DMS53 treated with DMSO at 0.1 percent for 48 hours (cell line): ENCODE measurements at regions not wholly inside any gene's neighbourhood (a gene's known extent, or its start where the extent isn't known, plus 50 kb on each side); places are given as distances from the start of the nearest gene placed in this dataset.
A peak's percentile ranks its signal among the peaks of the same experiment; 100 is the strongest.

Source experiments
- DNase-seq: peaks from one replicate; lab custom pipeline; 2025; ENCODE audit not compliant: unreplicated experiment; lab: John Stamatoyannopoulos, UW

DNA sequence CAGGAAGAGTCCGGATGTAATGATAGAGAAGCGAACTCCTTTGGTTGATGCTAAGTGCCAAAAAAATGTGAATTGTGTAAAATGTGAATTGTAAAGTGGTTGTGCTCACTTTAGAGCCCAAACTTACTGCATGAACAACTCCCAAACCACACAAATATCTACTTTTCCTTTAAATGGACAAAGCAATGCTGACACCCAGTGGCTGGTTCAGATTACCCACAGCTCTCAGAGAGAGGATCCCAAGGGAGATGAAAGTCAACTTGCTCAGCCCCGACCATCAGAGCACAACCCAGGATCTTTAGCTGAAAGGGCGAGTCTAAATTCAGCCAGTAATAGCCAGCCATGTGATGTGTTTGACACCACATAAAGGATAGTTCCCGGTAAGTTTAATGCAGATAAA lies 133.7 kb downstream of the NMUR2 start:
- DNase-seq: peak; percentile 69

DNA sequence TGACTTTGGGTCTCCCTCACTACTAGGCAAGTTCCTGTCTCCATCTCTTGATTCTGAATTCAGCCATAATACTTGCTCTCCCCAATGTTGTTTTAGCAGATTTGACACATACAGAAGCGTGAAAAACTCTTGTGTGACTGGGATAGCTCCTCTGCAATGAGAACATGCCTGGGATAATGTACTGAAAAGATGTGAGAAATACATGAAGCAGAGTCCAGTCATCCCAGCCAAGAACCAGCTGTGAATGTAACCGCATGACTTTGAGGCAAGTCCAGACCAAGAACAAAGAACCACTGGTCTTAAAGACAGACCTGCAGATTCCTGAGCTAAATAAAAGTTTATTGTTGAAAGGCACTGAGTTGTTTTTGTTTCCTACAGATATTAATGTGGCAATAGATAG lies 135.0 kb downstream of the NMUR2 start:
- no peak for DNase-seq

DNA sequence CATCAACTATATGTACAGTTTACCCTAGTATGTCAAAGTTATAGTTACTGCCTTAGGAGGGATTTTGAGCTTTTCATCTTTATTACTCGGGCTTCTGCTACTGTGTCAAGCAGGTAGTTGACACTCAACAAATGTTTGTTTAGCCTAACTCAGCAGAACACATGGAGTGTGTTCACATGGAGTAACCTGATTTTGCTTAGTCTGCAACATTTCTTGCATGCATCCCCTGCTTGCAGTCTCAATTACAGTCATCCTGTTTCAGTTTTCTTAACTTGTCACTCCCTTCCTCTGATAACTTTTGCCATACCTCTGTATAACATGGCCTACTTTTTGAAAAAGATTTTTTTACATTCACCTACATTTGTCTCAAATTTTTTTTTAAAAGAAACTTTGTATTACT lies 135.5 kb downstream of the NMUR2 start:
- DNase-seq: no peak

DNA sequence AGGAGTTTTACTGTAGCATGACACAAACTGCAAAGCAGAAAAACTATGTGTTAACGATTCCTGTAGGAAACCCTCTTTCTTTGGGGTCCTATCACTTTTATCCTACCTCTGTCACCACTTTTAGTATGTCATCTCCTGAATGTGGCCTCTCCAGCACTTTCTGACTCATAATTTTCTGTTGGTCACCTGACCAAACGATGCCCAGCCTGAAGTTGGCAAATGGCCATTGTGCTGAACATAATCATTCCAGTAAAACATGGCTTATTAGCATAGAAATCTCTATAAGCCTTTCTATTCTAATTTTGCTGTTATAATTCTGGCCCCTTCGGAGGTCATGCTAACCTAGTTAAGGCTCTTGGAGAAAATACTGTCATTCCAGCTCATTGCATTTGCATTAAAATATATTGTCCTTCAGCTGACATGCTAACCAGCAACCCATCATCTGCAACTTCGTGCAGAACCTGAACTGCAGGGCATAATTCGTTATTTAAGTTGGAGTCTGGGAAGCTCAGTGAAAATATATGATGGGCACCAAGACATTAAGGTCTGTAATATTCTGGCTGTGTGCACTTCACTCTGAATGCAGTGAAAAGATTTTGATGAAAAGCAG lies 140.3 kb downstream of the NMUR2 start:
- DNase-seq: peak; percentile 16

DNA sequence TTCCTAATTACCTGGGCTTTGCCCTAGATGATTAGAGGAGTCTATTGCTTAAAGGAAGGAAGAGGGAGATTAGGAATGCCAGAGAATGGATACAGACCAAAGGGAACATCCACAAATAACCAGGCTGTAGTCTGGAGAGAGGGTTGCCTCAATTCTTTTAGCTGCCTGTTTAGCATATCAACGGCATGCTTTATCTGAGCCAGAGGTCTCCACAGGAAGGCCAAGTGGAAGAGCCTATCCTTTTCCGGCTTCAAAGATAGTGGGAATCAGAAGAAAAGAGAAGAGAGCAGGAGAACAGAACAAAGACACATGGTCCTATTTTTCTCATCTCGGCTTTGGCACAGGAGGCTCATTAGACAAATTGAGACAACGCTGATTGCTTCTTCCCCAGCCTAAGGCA lies 142.4 kb downstream of the NMUR2 start:
- DNase-seq: no peak

DNA sequence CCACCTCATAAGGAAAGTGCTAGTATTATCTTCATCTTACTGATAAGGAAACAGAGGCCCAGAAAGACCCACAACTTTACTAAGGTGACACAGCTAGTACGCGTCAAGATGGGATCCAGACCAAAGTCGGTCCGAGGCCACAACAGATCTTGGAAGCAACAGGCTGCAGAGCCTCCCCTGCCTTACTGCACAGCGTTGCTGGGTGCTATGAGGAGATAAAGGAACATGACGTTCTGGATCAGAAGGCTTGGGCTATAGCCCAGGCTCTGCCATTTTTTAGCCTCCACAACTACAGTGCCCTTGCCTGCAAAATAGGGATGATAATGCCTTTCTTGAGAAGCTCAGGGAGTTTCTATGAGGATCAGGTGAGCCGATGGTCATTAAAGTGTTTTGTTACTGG lies 144.1 kb downstream of the NMUR2 start:
- DNase-seq: no peak

DNA sequence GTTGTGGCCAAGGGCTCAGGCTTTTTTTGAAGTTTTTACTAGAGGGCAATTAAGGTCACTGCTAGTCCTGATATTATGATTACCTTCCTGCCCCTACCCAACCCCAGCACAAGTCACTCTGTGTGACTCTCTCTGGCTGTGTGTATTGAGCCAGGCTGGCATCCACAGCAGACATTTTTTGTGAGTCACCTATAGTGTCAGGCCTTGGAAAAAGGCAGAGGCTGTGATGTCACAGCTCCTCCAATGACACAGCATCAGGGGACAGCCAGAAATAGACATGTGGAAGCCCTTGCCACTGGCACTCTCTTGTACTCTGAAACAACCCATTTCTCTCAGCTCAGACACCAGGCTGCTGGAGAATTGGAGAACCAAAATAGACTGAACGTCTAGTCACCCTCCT lies 145.4 kb downstream of the NMUR2 start:
- peak; percentile 22 for DNase-seq

DNA sequence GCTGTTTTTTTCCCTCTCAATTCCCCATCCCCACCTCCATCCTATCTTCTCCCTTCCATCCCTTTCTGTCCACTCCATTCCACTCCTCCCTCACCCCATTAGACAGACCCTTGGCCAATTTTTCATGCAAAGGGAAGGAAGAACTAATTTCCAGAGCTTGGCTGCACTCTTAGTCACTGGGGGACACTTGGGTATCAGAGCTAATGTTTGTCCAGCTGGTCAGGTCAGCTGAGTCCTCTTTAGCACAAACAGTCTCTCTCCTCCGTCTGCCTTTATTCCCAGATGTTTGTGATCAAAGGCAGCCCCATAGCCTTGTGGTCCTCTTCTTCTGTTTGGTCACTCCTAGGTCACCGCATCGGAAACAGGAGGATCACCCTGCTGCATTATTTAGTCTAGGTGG lies 148.5 kb downstream of the NMUR2 start:
- peak; percentile 89 for DNase-seq

DNA sequence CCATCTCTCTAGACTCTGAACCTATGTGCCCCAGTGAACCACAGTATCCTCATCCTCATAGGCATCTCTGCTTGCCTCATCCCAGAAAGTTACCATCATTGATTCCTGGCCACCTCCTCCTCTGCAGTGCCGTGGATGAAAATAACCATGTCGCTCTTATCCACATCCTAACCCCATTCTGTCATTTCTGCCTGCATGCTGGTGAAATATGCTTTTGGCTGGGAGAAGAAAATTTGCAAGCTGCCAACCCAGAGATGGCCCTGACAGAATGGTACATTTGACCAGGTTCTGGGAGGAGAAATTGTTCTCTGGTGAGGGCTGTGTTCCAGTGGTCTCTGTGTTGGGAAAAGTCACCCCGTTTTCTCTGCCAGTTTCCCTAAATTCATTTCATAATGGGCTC lies 149.7 kb downstream of the NMUR2 start:
- DNase-seq: no peak

DNA sequence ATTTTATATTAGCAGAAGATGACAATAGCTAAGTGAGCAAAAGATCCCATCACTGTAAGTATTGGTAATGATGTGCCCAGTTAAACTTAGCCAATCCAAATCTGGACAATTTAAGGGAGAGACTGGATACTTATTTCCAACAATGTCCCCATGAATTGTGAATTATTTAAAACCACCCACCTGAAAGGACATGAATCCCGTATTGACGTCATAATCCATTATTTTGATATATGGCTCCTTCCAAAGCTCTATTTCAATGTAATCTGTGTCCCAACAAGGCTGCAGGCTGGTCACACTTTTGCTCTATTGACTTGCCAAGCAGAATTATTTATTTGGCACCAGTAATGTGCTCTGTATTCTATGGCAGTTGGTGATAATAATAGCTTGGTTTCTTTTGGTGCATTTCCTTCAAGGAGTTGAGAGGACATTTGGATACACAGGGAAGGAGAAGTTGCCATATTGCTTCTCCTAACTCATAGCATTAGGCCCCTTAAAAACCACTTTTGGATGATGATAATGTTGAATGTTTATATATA lies 157.2 kb downstream of the NMUR2 start:
- no peak for DNase-seq

DNA sequence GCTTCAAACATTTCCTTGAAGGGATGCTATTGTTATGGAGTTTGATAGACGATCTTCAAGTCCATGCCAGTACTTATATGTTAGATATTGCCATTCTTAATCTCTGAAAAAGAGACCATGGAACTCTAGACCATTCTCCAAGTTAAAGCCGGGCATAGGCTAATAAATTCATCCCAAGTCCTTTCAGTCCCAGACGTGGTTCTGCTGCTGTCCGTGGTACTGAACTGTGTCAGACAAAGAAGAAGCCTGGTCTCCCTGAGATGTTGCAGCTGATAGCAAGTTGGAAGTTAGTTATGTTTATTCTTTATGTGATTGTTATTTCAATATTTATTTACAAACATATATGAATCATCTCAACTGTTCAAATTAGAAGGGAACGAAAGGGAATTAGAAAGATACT lies 158.7 kb downstream of the NMUR2 start:
- no peak for DNase-seq

DNA sequence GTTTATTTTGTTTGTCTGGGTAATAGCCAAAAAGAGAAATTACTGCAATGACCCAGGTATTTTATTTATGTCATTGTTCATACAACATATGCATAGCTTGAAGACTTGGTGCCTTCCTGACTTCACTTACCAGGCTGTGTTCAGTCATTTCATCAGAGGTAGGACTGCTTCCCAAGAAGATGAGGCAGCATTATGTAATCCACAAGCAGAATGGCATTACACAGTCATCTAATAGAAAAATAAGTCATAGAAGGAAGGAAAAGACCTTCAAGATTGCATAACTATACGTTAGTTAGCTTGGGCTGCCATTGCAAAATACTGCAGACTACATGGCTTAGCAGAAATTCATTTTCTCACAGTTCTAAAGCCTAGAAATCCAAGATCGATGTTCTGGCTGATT lies 167.5 kb downstream of the NMUR2 start:
- DNase-seq: no peak

DNA sequence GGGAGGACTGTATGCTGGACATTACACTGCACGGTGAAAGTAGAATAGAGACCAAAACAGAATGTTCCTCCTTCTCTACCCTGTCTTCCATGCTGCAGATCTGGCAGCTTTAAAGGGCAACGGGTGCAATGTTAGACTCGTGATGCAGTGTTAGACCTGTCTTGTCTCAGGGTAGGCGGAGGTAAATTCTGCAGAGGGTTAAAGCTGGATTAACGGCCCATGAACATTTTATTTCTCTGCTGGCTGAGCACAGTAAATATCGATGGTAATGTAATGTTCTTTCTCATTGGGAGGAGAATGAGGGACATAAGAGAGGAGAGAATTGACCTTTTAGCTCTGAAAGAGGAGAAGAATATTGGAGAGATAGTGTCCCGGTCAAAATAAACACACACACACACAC lies 178.9 kb downstream of the NMUR2 start:
- no peak for DNase-seq

DNA sequence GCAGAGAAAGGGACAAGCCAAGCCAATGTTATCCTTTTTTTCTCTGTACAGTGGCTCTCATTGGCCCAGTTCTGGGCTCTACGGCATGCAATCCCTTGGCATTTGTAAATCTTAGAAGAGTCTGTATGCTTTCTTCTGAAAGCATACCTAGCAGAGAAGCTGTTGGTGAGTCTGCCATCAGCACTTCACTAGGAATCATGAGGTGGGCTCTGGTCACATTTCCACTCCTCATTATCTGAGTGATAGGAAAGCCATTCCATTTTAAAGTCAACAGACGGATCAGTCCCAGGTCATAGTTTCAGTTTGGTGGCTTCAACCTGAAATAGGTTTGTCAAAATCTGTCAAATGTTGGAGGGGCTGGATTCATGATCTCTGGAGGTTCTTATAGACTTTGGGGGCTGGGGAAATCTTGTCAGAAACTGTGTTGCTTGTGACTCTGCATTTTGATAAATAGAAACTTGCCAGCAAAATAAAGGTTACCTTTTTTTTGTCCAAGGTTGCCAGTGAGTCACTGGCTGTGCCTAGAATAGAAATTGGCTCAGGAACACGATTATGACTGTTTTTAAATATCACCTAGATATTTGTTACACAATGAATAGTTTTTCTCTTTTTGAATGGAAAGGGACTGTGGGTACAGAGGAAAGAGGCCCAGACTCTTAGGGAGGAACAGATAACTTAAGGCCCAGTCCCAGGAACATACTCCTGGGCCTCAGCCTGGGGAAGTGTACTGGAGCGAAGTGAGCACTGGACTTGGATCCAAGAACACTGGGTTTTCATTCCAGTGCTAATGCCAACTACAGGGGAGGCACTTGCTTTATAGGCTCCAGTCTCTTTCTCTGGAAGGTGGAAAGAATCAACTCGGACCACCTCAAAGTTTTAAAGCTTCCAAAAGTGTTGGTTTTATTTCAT lies 183.1 kb downstream of the NMUR2 start:
- no peak for DNase-seq

DNA sequence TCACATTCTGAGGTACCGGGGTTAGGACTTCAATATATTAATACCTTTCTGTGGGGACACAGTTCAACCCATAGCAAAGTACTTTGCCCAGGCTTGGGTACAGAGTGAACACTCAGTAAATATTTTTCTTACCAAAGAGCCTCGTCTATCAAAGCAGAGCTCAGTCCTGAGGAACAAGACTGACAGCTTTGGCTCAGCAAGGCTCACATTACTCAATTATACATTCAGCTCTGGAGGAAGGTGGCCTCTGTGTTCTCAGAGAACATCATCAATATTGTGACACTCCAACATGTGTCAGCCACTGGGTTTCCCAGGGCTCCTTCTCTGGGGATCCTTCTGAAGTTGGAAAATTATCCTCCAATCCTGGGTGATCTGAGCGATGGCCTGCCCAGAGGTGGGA lies 186.4 kb downstream of the NMUR2 start:
- peak; percentile 23 for DNase-seq

DNA sequence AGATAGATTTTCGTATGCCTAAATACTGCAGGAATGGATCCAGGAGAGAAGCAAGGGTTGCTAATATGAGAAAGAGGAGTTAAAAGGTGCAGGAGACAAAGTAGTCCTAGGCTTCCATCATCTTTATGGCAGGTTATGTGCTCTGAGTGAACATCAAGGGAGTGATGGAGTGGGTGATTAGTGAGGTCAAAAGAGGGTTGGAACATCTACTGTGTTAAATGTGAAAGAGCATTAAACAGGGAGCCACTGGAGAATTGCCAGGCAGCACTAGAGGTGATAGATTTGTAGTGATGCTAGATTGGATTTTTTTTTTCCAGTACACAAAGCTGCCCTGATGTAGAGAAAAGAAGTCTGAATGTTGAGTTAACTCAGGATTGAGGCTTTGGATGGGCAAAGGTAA lies 199.3 kb downstream of the NMUR2 start:
- DNase-seq: no peak

DNA sequence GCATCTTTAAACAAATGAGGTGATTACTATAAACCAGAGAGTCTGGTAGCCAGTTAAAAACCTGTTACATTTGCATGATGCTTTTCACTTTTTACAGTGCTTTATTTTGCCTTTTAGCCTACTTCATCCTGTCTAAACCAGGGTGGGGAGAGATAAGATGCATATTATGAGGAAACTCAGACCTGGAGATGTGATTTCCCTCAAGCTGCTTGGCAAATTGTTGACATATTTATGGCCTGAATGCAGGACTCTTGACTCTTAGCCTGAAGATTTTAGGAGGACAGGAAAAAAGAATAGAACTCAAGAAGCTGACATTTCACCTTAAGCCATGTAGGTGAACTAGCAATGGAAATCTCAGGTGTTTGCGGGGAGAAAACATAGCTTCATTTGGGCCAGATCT lies 202.8 kb downstream of the NMUR2 start:
- no peak for DNase-seq

DNA sequence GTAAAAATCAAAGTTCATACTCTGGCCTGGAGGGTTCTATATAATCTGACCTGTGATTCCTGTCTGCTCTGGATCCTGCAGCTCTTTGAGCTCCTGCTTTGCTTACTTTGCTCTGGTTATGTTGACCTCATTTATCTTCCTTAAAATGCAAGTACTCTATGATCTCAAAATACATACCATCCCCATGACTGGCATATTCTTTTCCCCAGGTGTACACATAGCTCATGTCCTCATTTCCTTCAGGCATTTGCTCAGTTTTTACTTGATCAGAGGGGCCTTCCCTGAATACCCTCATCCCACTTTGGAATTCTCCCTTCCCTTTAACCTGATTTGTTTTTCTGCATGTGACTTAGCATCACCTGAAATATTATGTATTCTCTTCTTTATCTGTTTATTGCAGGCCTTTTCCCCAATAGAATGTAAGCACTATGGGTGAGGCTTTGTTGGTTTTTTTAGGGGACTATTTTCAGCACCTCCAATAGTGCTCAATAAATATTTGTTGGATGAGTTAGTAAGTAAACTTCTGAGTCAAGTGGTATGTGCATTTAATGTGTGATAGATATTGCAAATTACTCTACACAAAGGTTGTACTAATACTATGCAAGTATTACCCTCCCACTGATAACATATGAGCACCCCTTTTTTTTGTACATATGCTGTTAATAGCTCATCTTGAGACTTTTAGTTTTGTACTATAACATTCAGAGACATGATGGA lies 211.5 kb downstream of the NMUR2 start:
- no peak for DNase-seq

DNA sequence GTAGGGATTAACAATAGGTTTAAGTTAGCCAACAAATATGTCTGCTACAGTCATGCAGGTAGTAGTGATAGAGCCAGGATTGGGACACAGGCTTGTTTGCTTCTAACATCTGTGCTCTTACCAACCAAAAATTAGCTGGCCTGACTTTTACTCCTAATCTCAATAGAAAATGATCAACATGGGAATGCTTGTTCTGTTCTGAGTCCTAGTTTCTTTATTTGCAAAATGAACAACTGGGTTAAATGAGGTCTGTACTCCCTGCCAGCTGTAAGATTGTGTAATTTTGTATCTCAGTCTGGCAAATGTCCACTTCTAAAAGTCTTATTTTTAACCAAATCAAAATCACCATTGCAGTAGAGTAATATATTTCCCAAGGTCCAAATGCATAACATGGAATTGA lies 216.8 kb downstream of the NMUR2 start:
- DNase-seq: no peak

DNA sequence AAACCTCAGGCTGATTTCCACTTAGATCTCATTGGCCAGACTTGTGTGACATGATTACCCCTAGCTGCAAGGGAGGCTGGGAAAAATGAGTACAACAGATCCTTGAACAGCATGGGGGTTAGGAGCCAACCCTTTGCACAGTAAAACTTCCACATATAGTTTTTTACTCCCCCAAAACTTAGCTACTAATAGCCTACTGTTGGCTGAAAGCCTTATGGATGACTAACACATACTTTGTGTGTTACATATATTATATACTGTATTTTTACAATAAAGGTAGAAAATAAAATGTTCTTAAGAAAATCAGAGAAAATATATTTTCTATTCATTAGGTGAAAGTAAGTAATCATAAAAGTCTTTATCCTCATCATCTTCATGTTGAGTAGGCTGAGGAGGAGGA lies 217.4 kb downstream of the NMUR2 start:
- no peak for DNase-seq

DNA sequence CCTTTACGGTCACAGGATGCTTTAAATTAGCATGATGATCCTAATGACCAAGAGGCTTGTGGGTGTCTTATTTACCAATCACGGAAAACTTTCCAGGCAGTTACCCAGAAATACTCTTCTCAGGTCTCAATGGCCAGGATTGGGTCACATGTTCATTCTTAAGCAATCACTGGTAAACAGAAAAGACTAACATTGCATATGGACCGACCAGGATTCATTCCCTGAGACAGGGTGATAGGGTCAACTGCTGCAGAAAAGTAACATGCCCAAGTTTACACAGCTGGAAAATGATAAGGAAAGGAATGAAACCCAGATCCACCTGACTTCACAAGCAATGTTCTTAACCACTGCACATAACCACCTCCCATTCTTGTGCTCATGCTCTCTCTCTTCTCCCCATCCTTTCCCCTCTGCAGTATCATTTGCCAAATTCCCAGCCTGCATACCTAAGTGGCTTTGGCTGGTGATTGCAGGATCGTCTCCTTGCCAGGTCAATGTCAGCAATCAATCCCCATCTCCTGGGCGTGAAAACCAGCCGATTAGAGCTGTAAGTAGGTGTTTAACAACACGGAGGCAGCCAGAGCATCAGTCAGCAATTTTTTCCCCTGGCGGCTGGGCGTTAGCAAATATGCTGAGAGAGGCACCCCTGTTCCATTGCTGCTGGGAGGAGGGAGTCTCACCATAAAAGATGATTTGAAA lies 219.4 kb downstream of the NMUR2 start:
- DNase-seq: no peak
